GM13977 (cell line): ENCODE measurements at regions not wholly inside any gene's neighbourhood (a gene's known extent, or its start where the extent isn't known, plus 50 kb on each side); places are given as distances from the start of the nearest gene placed in this dataset.

Experiments used
- DNase-seq: peaks from one replicate; pipeline ENCODE4 v3.0.0; 2012; ENCODE audit warnings: low spot score
- CTCF ChIP-seq: IDR thresholded peaks from 2 replicates; pipeline ENCODE4 v1.5.1; 2012; ENCODE audit warnings: mild to moderate bottlenecking, control low read depth; ENCODE audit not compliant: insufficient read depth; ENCODE audit errors: extremely low read depth, missing control alignments
- in situ Hi-C: fragments of 300-500 bp; cut with MboI; formaldehyde crosslinking; loops from one replicate; pipeline ENCODE4 v1.12.0; 2022; ENCODE audit warnings: low sequenced_read_pairs, low pct_unique_long_range_greater_than_20kb, mixed read lengths, inconsistent platforms; ENCODE audit not compliant: unreplicated experiment

GRCh38 chr4:176843710-176844109 lies 51.0 kb upstream of the VEGFC start:
- in situ Hi-C loops, result no loop called here
- DNase-seq, result no peak
- TF ChIP-seq CTCF, result no peak

DNA sequence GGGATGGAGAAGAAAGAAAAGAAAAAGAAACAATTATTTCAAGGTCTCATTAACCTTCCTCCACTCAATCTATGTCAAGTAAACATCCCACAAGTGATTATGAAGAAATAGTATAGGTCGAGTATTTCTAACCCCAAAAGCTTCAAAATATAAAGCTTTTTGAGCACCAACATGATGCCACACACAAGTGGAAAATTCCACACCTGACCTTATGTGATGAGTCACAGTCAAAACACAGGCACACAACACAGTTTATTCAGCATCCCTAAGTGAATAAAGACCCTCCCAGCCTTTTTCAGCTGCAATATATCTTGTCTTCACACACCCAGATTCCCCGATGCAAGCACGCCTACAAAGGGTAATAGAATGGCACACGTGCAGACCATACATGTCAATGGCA lies 51.7 kb upstream of the VEGFC start:
- no peak for DNase-seq
- TF ChIP-seq CTCF, result no peak
- in situ Hi-C loops, result no loop called here

- DNase-seq, result no peak
- no peak for TF ChIP-seq CTCF
- in situ Hi-C loops, result no loop called here
These were observed 52.9 kb upstream of the VEGFC start for GRCh38 chr4:176845636-176846035.

GRCh38 chr4:176849076-176849475 lies 56.4 kb upstream of the VEGFC start:
- no peak for TF ChIP-seq CTCF
- no peak for DNase-seq
- in situ Hi-C loops, result no loop called here

- no peak for TF ChIP-seq CTCF
- DNase-seq, result no peak
- in situ Hi-C loops, result no loop called here
These were observed 57.7 kb upstream of the VEGFC start for GRCh38 chr4:176850436-176850835.

- in situ Hi-C loops, result no loop called here
- no peak for DNase-seq
These were observed 63.7 kb upstream of the VEGFC start for GRCh38 chr4:176856421-176856820.

More at GRCh38 chr4:176856421-176856820, 63.7 kb upstream of the VEGFC start:
- TF ChIP-seq CTCF, result no peak
